ENCODE measurements at regions not wholly inside any gene's neighbourhood (a gene's known extent, or its start where the extent isn't known, plus 50 kb on each side); places are given as distances from the start of the nearest gene placed in this dataset.

DNA sequence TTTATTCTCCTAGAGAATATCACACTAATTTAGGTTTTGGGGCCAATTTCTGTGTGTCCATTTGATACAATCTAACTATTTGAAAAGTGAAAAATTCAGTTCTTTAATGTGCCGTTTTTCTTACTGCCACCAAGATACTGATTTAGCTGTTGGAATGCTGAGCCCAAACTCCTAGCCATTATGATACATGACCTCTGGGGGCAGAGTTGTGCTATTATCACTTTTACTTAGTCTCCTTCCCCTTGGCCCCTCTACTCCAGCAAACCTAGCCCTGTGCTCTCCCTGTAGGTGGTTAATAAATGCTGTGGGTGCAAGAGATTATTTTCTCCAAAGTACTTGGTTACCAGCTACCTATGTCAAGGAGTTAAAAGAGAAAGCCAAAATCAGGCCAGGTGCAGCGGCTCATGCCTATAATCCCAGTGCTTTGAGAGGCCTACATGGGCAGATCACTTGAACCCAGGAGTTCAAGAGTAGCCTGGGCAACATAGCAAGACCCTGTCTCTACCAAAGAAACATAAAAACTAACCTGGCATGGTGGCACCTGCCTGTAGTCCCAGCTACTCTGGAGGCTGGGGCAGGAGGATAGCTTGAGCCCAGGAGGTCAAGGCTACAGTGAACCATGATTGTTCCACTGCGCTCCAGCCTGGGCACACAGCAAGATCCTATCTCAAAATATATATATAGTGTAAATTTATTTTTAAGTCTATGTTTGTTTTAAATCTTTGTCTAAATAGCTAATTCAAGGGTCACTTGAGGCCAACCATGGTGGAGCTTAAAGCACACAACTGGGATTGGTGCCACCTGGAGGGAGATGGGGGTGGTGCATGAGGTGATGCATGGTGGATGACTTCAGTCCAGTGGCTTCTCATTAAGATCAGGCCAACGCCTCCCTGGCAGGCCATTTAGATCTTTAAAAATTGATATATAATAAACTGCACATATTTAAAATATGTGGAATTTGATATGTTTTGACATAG, 193.2 kb upstream of the PLET1 start:
- intact Hi-C loops (cut with DNase I), result no loop called here
- no peak for DNase-seq (ENCODE audit: low spot score)

DNA sequence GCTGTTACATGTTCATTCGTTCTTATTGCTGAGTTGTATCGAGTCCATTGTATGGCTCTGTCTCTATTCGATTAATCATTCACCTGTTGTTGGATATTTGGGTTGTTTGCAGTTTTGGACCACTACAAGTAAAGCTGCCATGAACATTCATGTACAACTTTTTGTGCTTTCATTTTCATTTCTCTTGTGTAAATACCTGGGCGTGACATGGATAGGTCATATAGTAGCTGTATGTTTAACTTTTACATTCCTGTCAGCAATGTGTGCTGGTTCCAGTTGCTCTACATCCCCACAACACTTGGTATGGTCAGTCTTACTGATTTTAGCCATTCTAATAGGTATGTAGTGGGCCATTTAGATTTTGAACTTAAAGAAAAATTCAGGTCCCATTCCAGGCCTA, 194.2 kb upstream of the PLET1 start:
- intact Hi-C loops (cut with DNase I), result no loop called here
- DNase-seq (ENCODE audit: low spot score), result no peak

DNA sequence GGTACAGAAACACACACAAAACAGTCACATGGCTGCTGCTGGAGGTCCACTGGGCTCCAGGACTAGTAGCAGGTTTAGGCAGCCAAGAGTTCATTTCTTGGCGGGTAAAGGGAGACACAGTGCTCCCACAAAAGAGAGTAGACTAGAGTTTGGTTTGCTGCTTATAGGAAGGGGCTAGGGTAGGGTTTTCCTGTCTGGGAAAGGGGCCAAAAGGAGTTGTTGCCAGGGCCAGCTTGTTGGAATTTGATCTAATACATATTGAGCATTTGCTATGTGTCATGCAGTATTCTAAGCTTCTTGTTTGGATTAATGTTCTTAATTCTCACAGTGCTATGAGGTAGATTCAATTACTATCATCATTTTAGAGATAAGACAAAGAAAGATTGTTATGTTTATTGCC, 195.1 kb upstream of the PLET1 start:
- intact Hi-C loops (cut with DNase I), result no loop called here

GRCh38 chr11:112457532-112457931, 196.9 kb upstream of the PLET1 start:
- intact Hi-C loops (cut with DNase I), result no loop called here
- DNase-seq (ENCODE audit: low spot score), result no peak

More for the DNA sequence above, 195.1 kb upstream of the PLET1 start:
- DNase-seq (ENCODE audit: low spot score), result no peak

DNA sequence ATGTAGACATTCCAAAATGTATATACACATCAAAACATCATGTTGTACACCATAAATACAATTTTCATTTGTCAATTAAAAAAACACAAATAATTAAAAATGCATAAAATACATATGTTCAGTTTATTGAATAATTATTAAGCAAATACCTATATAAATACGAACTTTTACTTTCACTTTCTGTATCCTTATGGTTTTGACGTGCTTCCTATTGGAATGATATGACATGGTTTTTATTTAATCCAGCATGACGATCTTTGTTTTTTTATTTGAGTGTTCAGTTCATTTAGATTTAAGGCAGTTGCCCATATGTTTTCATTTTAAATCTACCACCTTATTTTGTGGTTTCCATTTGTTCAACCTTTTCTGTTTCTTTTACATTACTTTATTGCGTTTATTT, 198.3 kb upstream of the PLET1 start:
- intact Hi-C loops (cut with DNase I), result no loop called here
- no peak for DNase-seq (ENCODE audit: low spot score)

- intact Hi-C loops (cut with DNase I), result no loop called here
- no peak for DNase-seq (ENCODE audit: low spot score)
These were observed 199.5 kb upstream of the PLET1 start for GRCh38 chr11:112460141-112460540.

- intact Hi-C loops (cut with DNase I), result no loop called here
These were observed 204.3 kb upstream of the PLET1 start for GRCh38 chr11:112464949-112465348.

GRCh38 chr11:112465433-112466024, 204.9 kb upstream of the PLET1 start:
- DNase-seq (ENCODE audit: low spot score), result no peak
- intact Hi-C loops (cut with DNase I), result no loop called here

More at GRCh38 chr11:112464949-112465348, 204.3 kb upstream of the PLET1 start:
- DNase-seq (ENCODE audit: low spot score), result no peak

- intact Hi-C loops (cut with DNase I), result no loop called here
- no peak for DNase-seq (ENCODE audit: low spot score)
These were observed 207.1 kb upstream of the PLET1 start for GRCh38 chr11:112467721-112468120.

DNA sequence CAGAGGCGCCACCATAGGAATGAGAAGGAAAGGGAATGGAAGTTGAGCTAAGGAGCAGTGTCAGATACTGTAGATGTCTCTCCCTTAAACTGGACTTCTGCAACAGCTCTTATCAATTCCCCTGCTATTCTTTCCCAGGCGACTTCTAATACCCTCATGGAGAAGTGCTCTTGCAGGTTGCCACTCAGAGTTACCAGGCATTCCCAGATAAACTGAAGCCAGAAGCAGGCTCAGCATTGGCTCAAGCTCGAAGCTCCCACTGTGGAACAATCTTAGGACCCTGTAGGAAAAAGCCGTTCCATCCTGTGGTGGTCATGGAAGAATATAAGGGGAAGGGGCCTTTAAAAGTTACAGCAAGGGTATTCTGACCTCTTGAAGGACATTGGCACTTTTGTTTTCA, 208.7 kb upstream of the PLET1 start:
- DNase-seq (ENCODE audit: low spot score), result no peak
- intact Hi-C loops (cut with DNase I), result no loop called here

GRCh38 chr11:112470355-112470754, 209.7 kb upstream of the PLET1 start:
- DNase-seq (ENCODE audit: low spot score), result no peak
- intact Hi-C loops (cut with DNase I), result no loop called here

DNA sequence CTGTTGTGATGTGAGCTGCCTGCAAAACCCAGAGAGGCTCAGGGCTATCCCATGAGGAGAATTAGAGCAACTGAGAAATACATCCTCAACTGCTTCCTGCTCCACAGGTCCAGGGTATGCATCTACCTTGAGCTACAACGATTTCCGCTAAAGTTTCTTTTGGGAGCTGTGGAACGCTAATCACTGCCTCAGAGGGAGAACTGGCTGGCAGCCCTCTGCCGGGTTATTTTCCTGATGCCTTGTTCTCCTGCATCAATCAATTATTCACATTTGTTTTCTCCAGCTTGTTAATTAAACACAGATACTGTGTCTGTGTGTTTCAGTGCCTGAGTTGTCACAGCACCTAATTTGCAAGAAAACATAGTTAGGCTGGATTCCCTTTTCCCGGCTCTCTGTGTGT, 211.1 kb upstream of the PLET1 start:
- no peak for DNase-seq (ENCODE audit: low spot score)
- intact Hi-C loops (cut with DNase I), result no loop called here

GRCh38 chr11:112477152-112477551, 216.5 kb upstream of the PLET1 start:
- intact Hi-C loops (cut with DNase I), result no loop called here
- no peak for DNase-seq (ENCODE audit: low spot score)

DNA sequence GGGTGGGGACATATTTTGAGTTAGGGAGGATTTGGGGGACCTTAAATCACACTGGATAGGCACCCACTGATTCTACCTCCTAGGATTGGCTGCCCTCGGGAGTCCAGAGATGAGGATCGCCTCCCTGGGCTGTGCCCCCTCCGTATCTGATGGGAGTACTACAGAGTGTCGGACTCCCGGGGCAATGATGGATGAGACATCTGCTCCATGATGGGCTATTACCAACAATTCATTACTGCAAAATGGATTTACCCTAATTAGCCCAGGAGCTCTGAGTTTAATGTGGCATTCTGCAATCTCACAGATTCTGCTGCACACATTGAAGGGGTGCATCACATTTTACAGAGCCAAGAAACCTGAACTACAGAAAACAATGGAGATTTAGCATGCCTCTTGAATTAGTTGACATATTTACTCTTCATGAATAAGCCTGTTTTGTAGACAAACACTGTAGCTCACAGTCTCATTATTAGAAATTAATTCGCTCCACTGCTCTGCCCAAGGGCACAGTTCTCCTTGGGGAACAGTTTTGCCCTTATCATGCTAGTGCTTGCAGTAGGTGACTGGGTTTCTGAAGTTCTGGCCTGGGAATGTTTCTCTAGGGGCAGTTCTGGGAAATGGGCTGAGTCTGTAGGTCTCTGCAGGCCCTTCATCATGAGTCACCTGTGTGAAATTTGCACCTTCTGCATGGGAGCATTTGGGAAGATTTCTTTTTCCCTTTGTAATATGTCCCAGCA, 217.1 kb upstream of the PLET1 start:
- no peak for DNase-seq (ENCODE audit: low spot score)
- intact Hi-C loops (cut with DNase I), result no loop called here

- intact Hi-C loops (cut with DNase I), result no loop called here
- no peak for DNase-seq (ENCODE audit: low spot score)
These were observed 218.1 kb upstream of the PLET1 start for GRCh38 chr11:112478806-112479205.

DNA sequence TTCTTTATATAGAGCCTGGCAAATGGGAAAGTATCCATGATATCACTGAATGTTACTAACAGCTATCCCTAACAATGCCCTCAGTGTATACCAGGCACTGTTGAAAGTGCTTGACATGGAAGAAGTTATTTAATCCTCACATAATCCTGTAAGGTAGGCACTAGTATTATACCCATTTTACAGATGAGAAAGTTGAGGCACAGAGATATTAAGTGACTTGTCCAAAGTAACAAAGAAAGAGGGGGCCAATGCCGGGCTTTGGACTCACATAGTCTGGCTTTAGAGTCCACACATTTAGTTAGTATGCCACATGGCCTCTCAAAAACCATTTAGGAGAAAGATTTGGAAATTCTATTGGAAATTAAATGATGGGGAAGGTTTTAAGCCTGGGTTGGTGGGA, 220.8 kb upstream of the PLET1 start:
- DNase-seq (ENCODE audit: low spot score), result no peak
- intact Hi-C loops (cut with DNase I), result no loop called here

DNA sequence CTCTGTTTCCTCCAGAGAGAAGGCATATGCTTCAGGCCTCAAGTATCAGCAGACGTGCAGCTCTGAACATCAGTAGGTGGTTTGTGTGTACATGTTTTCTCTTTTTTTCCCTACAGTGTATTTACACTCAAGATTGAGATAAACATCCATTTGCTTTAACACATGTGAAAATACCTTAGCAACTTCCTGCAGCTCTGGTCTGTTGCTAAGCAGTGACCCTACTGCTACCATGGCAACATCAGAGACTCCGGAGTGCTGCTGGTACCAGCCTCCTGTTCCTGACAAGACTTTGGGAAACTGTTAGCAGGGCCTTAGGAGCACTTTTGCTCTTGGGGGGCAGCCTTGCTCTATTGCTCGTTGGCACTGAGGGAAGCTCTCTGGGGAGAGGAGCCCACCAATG, 221.2 kb upstream of the PLET1 start:
- intact Hi-C loops (cut with DNase I), result no loop called here
- DNase-seq (ENCODE audit: low spot score), result no peak

GRCh38 chr11:112485280-112485679, 224.6 kb upstream of the PLET1 start:
- no peak for DNase-seq (ENCODE audit: low spot score)
- intact Hi-C loops (cut with DNase I), result no loop called here

DNA sequence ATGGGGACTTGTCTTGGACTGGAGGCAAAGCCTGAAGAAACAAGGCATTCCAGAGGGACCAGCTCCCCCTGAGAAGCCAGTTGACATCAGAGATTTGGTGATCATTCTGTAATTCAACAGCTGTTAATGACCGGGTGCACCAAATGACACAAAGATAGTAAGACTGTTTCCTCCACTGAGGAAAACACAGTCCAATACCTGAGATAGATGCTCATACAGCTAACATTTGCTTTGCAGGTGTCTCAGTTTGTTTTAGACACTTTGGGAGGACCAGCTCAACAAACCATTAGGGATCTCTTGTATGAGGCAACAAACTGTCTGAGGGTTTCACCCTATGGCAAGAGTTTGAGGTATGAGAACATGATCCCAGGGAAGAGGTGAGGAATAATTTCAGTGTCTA, 237.2 kb upstream of the PLET1 start:
- intact Hi-C loops (cut with DNase I), result no loop called here
- no peak for DNase-seq (ENCODE audit: low spot score)

DNA sequence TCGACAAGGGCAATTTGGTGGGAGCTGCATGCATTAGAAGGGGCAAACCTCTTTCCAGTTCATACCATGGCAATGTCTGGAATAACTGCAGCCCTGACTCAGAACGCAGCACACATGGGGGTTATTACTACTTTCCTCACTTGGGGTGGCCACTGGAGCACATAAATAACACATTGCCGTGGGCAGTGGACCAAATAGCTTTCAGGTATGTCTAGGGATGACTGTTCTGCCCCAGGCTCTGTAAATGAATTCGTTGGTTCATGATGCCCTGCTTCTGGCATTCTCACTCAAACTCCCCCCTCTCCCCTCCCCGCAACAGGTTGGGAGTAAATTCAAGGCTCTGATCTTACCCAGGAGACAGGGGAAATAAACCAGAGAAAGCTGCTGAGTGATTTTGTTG, 238.0 kb upstream of the PLET1 start:
- intact Hi-C loops (cut with DNase I), result no loop called here

More for the DNA sequence above, 238.0 kb upstream of the PLET1 start:
- no peak for DNase-seq (ENCODE audit: low spot score)
